ENCODE measurements at regions not wholly inside any gene's neighbourhood (a gene's known extent, or its start where the extent isn't known, plus 50 kb on each side); places are given as distances from the start of the nearest gene placed in this dataset.

- no peaks in the 10 kb centered on the region for H3K9me3 ChIP-seq (ENCODE audit: low read depth, low read length, poor library complexity, severe bottlenecking)
- H3K4me1 ChIP-seq (ENCODE audit: insufficient read depth, low read length, poor library complexity, severe bottlenecking): no peaks in the 10 kb centered on the region
- no TSS peak for BruUV-seq (replicated peaks)
- H3K27ac ChIP-seq (ENCODE audit: low read depth, low read length, poor library complexity, severe bottlenecking): no peak overlapping the region
- H3K4me3 ChIP-seq (ENCODE audit: low read depth, low read length, poor library complexity, severe bottlenecking): no peak overlapping the region
- no peak for DNase-seq (ENCODE audit: low spot score)
- H3K36me3 ChIP-seq (ENCODE audit: insufficient read depth, low read length, poor library complexity, severe bottlenecking): no peaks in the 10 kb centered on the region
- POLR2A ChIA-PET (ENCODE audit: low non-redundant PET): interaction anchor here (0.6 kb wide), 1 partner anchor 843 kb away, joined by 5 read pairs; no protein-coding TSS in a partner anchor
- TF ChIP-seq, protein P1, sequence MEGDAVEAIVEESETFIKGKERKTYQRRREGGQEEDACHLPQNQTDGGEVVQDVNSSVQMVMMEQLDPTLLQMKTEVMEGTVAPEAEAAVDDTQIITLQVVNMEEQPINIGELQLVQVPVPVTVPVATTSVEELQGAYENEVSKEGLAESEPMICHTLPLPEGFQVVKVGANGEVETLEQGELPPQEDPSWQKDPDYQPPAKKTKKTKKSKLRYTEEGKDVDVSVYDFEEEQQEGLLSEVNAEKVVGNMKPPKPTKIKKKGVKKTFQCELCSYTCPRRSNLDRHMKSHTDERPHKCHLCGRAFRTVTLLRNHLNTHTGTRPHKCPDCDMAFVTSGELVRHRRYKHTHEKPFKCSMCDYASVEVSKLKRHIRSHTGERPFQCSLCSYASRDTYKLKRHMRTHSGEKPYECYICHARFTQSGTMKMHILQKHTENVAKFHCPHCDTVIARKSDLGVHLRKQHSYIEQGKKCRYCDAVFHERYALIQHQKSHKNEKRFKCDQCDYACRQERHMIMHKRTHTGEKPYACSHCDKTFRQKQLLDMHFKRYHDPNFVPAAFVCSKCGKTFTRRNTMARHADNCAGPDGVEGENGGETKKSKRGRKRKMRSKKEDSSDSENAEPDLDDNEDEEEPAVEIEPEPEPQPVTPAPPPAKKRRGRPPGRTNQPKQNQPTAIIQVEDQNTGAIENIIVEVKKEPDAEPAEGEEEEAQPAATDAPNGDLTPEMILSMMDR (conservative IDR thresholded peaks at IDR 0.05; ENCODE audit: low read depth, low read length): no peak
- no peak for TF ChIP-seq EZH2 (IDR thresholded peaks at IDR 0.05; ENCODE audit: borderline replicate concordance, low read depth, low read length, poor library complexity, severe bottlenecking)
- CTCF ChIA-PET: no interaction called here
- intact Hi-C loops (cut with micrococcal nuclease; ENCODE audit: unreplicated experiment): no loop called here
- H3K27me3 ChIP-seq (replicated peaks; ENCODE audit: insufficient read depth, low read depth, low read length, poor library complexity): no peaks in the 10 kb centered on the region
Measured at GRCh38 chr2:9100080-9100876, 96.8 kb upstream of the MBOAT2 start.

DNA sequence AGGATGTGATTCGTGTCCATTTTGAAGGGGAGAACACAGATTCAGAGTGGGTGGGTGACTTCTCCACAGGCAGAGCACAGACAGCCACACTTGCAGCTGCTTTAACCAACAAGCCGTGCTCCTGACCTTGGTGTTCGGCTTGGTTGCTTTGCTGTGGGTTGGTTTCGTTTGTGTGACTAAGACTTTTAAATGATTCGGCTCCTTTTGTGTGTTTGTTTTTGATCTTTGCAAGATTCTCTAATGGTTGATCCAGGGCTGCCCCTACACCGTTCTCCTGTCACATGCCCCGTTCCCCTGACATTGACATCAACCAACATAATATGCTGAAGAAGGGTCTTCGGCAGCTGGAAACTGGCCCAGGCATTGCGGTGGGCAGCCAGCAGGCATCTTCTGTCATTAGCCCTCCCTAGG, 95.9 kb upstream of the MBOAT2 start:
- BruUV-seq (replicated peaks): no TSS peak
- no peaks in the 10 kb centered on the region for H3K36me3 ChIP-seq (ENCODE audit: insufficient read depth, low read length, poor library complexity, severe bottlenecking)
- no peaks in the 10 kb centered on the region for H3K27me3 ChIP-seq (replicated peaks; ENCODE audit: insufficient read depth, low read depth, low read length, poor library complexity)
- DNase-seq (ENCODE audit: low spot score): peak; percentile 20
- H3K4me1 ChIP-seq (ENCODE audit: insufficient read depth, low read length, poor library complexity, severe bottlenecking): no peaks in the 10 kb centered on the region
- no peak overlapping the region for H3K4me3 ChIP-seq (ENCODE audit: low read depth, low read length, poor library complexity, severe bottlenecking)
- no peaks in the 10 kb centered on the region for H3K9me3 ChIP-seq (ENCODE audit: low read depth, low read length, poor library complexity, severe bottlenecking)
- ChIA-PET CTCF (no interaction called here), POLR2A (ENCODE audit: low non-redundant PET) (no interaction called here)
- no peak for TF ChIP-seq EZH2 (IDR thresholded peaks at IDR 0.05; ENCODE audit: borderline replicate concordance, low read depth, low read length, poor library complexity, severe bottlenecking)
- TF ChIP-seq, protein P1 (conservative IDR thresholded peaks at IDR 0.05; ENCODE audit: low read depth, low read length): no peak
- intact Hi-C loops (cut with micrococcal nuclease; ENCODE audit: unreplicated experiment): no loop called here
- no peak overlapping the region for H3K27ac ChIP-seq (ENCODE audit: low read depth, low read length, poor library complexity, severe bottlenecking)

DNA sequence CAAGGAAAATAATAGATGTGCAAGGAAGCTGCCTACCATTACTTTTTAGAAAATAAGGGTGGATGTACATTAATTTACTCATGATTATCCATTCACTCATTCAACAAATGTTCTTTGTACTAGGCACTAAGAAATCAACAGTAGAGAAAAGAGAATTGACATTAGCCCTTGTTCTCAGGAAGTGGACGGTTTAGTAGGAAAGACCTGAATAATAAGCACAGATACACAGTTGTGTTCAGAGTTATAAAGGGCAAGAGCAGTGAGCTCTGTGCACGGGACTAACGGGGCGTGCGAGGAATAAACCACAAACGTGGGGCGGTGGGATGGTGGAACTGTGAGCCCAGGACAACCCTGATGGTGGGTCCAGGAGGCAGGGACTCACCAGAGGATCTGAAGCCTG, 94.4 kb upstream of the MBOAT2 start:
- ChIA-PET CTCF (no interaction called here), POLR2A (ENCODE audit: low non-redundant PET) (no interaction called here)
- H3K4me3 ChIP-seq (ENCODE audit: low read depth, low read length, poor library complexity, severe bottlenecking): no peak overlapping the region
- no peak overlapping the region for H3K27ac ChIP-seq (ENCODE audit: low read depth, low read length, poor library complexity, severe bottlenecking)
- no peak for DNase-seq (ENCODE audit: low spot score)
- H3K27me3 ChIP-seq (replicated peaks; ENCODE audit: insufficient read depth, low read depth, low read length, poor library complexity): no peaks in the 10 kb centered on the region
- intact Hi-C loops (cut with micrococcal nuclease; ENCODE audit: unreplicated experiment): no loop called here
- TF ChIP-seq EZH2 (IDR thresholded peaks at IDR 0.05; ENCODE audit: borderline replicate concordance, low read depth, low read length, poor library complexity, severe bottlenecking): no peak
- no peaks in the 10 kb centered on the region for H3K4me1 ChIP-seq (ENCODE audit: insufficient read depth, low read length, poor library complexity, severe bottlenecking)
- no peaks in the 10 kb centered on the region for H3K9me3 ChIP-seq (ENCODE audit: low read depth, low read length, poor library complexity, severe bottlenecking)
- BruUV-seq (replicated peaks): no TSS peak
- H3K36me3 ChIP-seq (ENCODE audit: insufficient read depth, low read length, poor library complexity, severe bottlenecking): no peaks in the 10 kb centered on the region

- no peak overlapping the region for H3K4me3 ChIP-seq (ENCODE audit: low read depth, low read length, poor library complexity, severe bottlenecking)
- H3K4me1 ChIP-seq (ENCODE audit: insufficient read depth, low read length, poor library complexity, severe bottlenecking): no peaks in the 10 kb centered on the region
- DNase-seq (ENCODE audit: low spot score): no peak
- H3K27ac ChIP-seq (ENCODE audit: low read depth, low read length, poor library complexity, severe bottlenecking): no peak overlapping the region
- intact Hi-C loops (cut with micrococcal nuclease; ENCODE audit: unreplicated experiment): no loop called here
- H3K9me3 ChIP-seq (ENCODE audit: low read depth, low read length, poor library complexity, severe bottlenecking): no peaks in the 10 kb centered on the region
- POLR2A ChIA-PET (ENCODE audit: low non-redundant PET): no interaction called here
- no peak for TF ChIP-seq EZH2 (IDR thresholded peaks at IDR 0.05; ENCODE audit: borderline replicate concordance, low read depth, low read length, poor library complexity, severe bottlenecking)
- TF ChIP-seq, protein P1 (conservative IDR thresholded peaks at IDR 0.05; ENCODE audit: low read depth, low read length): no peak
- no peaks in the 10 kb centered on the region for H3K36me3 ChIP-seq (ENCODE audit: insufficient read depth, low read length, poor library complexity, severe bottlenecking)
- H3K27me3 ChIP-seq (replicated peaks; ENCODE audit: insufficient read depth, low read depth, low read length, poor library complexity): no peaks in the 10 kb centered on the region
- BruUV-seq (replicated peaks): no TSS peak
- CTCF ChIA-PET: no interaction called here
Measured at GRCh38 chr2:9097239-9097638, 93.8 kb upstream of the MBOAT2 start.
